A673 (cell line): ENCODE measurements at regions not wholly inside any gene's neighbourhood (a gene's known extent, or its start where the extent isn't known, plus 50 kb on each side); places are given as distances from the start of the nearest gene placed in this dataset.

ENCODE experiments used
- EZH2 ChIP-seq: fragments of 200-600 bp; sonication (generic); IDR thresholded peaks from 2 replicates; pipeline ENCODE4 v1.6.1; 2017; ENCODE audit warnings: borderline replicate concordance, low read depth, mild to moderate bottlenecking, mixed read lengths, antibody characterized with exemption, low read length; ENCODE audit not compliant: poor library complexity, severe bottlenecking
- TF ChIP-seq, protein P1 (sequence below): fragments of 300-800, 200-600 bp; sonication (generic); conservative IDR thresholded peaks from 2 replicates; pipeline ENCODE4 v1.5.1; 2017; ENCODE audit warnings: low read depth, mild to moderate bottlenecking, antibody characterized with exemption, low read length, moderate library complexity, mixed read lengths

DNA sequence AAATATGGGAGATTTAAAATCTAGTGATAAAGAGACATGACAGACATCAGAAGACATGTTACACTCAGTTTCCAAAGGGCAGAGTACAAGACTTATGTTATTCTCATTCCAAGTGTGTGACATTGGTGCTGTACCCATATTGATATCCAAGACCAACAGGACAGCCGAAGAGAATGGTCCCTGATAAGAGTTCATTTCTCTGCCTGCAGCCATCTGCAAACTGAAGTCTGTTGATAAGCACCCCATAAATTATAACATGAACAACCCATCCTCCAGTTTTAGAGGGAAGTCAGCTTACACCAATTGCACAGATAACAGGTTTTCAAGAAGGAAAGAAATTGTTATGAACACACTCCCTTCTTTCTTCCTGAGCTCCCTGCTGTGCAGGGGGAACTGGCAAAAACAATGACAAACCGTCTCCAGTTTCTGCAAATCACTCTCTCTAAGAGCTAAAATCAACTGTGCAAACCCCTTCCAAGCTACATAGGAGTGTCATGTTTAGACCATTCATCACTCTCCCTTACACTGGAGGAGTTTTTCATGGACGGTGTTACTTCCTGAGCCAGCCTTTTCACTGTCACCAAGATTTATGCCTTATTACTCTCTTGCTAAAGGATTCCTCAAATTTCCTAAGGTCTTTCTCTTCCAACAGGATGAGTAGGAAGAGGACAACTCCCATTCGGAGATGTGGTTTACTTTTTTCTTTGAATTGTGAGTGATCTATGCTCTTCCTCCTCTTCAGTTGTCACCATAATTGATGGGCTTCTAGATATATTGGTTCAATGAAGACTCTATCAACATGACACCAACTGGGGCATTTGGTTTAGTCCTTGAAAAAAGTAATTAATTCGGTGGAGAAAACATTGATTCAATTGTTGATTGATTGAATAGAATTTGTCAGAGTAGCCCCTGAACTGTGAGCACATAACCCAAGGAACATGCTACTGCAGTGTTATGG is 80.3 kb upstream of the FAM171A1 start:
- TF ChIP-seq, protein P1, sequence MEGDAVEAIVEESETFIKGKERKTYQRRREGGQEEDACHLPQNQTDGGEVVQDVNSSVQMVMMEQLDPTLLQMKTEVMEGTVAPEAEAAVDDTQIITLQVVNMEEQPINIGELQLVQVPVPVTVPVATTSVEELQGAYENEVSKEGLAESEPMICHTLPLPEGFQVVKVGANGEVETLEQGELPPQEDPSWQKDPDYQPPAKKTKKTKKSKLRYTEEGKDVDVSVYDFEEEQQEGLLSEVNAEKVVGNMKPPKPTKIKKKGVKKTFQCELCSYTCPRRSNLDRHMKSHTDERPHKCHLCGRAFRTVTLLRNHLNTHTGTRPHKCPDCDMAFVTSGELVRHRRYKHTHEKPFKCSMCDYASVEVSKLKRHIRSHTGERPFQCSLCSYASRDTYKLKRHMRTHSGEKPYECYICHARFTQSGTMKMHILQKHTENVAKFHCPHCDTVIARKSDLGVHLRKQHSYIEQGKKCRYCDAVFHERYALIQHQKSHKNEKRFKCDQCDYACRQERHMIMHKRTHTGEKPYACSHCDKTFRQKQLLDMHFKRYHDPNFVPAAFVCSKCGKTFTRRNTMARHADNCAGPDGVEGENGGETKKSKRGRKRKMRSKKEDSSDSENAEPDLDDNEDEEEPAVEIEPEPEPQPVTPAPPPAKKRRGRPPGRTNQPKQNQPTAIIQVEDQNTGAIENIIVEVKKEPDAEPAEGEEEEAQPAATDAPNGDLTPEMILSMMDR, result no peak
- TF ChIP-seq EZH2, result no peak
